ENCODE measurements at regions not wholly inside any gene's neighbourhood (a gene's known extent, or its start where the extent isn't known, plus 50 kb on each side); places are given as distances from the start of the nearest gene placed in this dataset.

GRCh38 chr5:114935490-114935889 lies 234.2 kb downstream of the TRIM36 start:
- Histone ChIP-seq H3K9me3 (ENCODE audit: control insufficient read depth, insufficient read depth, low read depth, low read length) (no peaks in the 10 kb centered on the region), H3K27ac (ENCODE audit: insufficient read depth, low read length) (no peak overlapping the region), H3K9ac (ENCODE audit: insufficient read depth, low read length) (no peak overlapping the region), H3K36me3 (ENCODE audit: control insufficient read depth, insufficient read depth, low read length) (no peaks in the 10 kb centered on the region), H3K4me1 (ENCODE audit: control insufficient read depth, extremely low read depth, insufficient read depth, low read length) (no peaks in the 10 kb centered on the region), H3K79me2 (ENCODE audit: control insufficient read depth, insufficient read depth, low read length) (no peaks in the 10 kb centered on the region), H3K27me3 (ENCODE audit: control insufficient read depth, insufficient read depth, low read length) (no peaks in the 10 kb centered on the region), H4K20me1 (ENCODE audit: control insufficient read depth, extremely low read depth, insufficient read depth, low read length) (no peaks in the 10 kb centered on the region), H3K4me3 (replicated peaks in 1 of 4; ENCODE audit: control extremely low read depth in 1 of 4, insufficient read depth in 1 of 4, low read depth in 3 of 4, low read length in 4 of 4) (no peak overlapping the region), H2AFZ (ENCODE audit: low read length) (no peak overlapping the region), H3K4me2 (ENCODE audit: extremely low read depth, insufficient read depth, low read length) (no peak overlapping the region)
- TF ChIP-seq EZH2 (IDR thresholded peaks at IDR 0.05; ENCODE audit: low read length, missing control alignments) (no peak), CTCF (conservative IDR thresholded peaks at IDR 0.05 in 1 of 2, IDR thresholded peaks at IDR 0.05 in 1 of 2; ENCODE audit: low read depth in 1 of 2, low read length in 2 of 2) (no peak)
- DNase-seq (ENCODE audit: low read depth in 2 of 2) = no peak

- TF ChIP-seq CTCF (conservative IDR thresholded peaks at IDR 0.05 in 1 of 2, IDR thresholded peaks at IDR 0.05 in 1 of 2; ENCODE audit: low read depth in 1 of 2, low read length in 2 of 2) (no peak), EZH2 (IDR thresholded peaks at IDR 0.05; ENCODE audit: low read length, missing control alignments) (no peak)
Observed at GRCh38 chr5:114928644-114929462, 240.9 kb downstream of the TRIM36 start.

GRCh38 chr5:114924769-114925168 lies 244.9 kb downstream of the TRIM36 start:
- Histone ChIP-seq H2AFZ (ENCODE audit: low read length) (no peak overlapping the region), H3K9me3 (ENCODE audit: control insufficient read depth, insufficient read depth, low read depth, low read length) (no peaks in the 10 kb centered on the region), H3K36me3 (ENCODE audit: control insufficient read depth, insufficient read depth, low read length) (no peaks in the 10 kb centered on the region), H4K20me1 (ENCODE audit: control insufficient read depth, extremely low read depth, insufficient read depth, low read length) (no peaks in the 10 kb centered on the region), H3K9ac (ENCODE audit: insufficient read depth, low read length) (no peak overlapping the region), H3K4me3 (replicated peaks in 1 of 4; ENCODE audit: control extremely low read depth in 1 of 4, insufficient read depth in 1 of 4, low read depth in 3 of 4, low read length in 4 of 4) (no peak overlapping the region), H3K27me3 (ENCODE audit: control insufficient read depth, insufficient read depth, low read length) (no peaks in the 10 kb centered on the region), H3K27ac (ENCODE audit: insufficient read depth, low read length) (no peak overlapping the region), H3K4me1 (ENCODE audit: control insufficient read depth, extremely low read depth, insufficient read depth, low read length) (no peaks in the 10 kb centered on the region), H3K79me2 (ENCODE audit: control insufficient read depth, insufficient read depth, low read length) (no peaks in the 10 kb centered on the region), H3K4me2 (ENCODE audit: extremely low read depth, insufficient read depth, low read length) (no peak overlapping the region)
- no peak for DNase-seq (ENCODE audit: low read depth in 2 of 2)
- TF ChIP-seq CTCF (conservative IDR thresholded peaks at IDR 0.05 in 1 of 2, IDR thresholded peaks at IDR 0.05 in 1 of 2; ENCODE audit: low read depth in 1 of 2, low read length in 2 of 2) = no peak
- no peak for TF ChIP-seq EZH2 (IDR thresholded peaks at IDR 0.05; ENCODE audit: low read length, missing control alignments)

More at GRCh38 chr5:114928644-114929462, 240.9 kb downstream of the TRIM36 start:
- DNase-seq (ENCODE audit: low read depth in 2 of 2) = no peak
- Histone ChIP-seq H4K20me1 (ENCODE audit: control insufficient read depth, extremely low read depth, insufficient read depth, low read length) (no peaks in the 10 kb centered on the region), H2AFZ (ENCODE audit: low read length) (no peak overlapping the region), H3K4me2 (ENCODE audit: extremely low read depth, insufficient read depth, low read length) (no peak overlapping the region), H3K27me3 (ENCODE audit: control insufficient read depth, insufficient read depth, low read length) (no peaks in the 10 kb centered on the region), H3K9ac (ENCODE audit: insufficient read depth, low read length) (no peak overlapping the region), H3K36me3 (ENCODE audit: control insufficient read depth, insufficient read depth, low read length) (no peaks in the 10 kb centered on the region), H3K79me2 (ENCODE audit: control insufficient read depth, insufficient read depth, low read length) (no peaks in the 10 kb centered on the region), H3K9me3 (ENCODE audit: control insufficient read depth, insufficient read depth, low read depth, low read length) (no peaks in the 10 kb centered on the region), H3K4me1 (ENCODE audit: control insufficient read depth, extremely low read depth, insufficient read depth, low read length) (no peaks in the 10 kb centered on the region), H3K4me3 (replicated peaks in 1 of 4; ENCODE audit: control extremely low read depth in 1 of 4, insufficient read depth in 1 of 4, low read depth in 3 of 4, low read length in 4 of 4) (no peak overlapping the region), H3K27ac (ENCODE audit: insufficient read depth, low read length) (no peak overlapping the region)

Data from fibroblast of lung (primary cell).